ENCODE measurements at regions not wholly inside any gene's neighbourhood (a gene's known extent, or its start where the extent isn't known, plus 50 kb on each side); places are given as distances from the start of the nearest gene placed in this dataset.

DNA sequence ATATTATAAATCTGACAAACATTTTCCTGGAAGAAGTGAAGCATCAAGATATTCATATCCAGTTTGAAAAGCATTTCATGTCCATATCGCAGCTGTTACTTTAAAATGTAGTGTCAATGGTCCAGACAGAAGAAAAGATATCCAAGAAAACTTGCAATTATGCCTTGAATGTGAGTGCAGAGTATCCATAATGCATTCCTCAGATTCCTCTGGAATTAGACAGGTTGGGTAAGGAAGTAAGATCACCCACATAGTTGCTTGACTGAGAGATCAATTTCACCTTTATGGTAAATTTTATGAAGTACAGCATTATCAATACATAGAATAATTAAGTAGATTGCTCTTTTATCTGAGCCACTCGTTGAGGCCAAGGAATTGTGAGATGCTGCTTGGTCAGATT lies 327.0 kb upstream of the SLITRK5 start:
- no peaks in the 10 kb centered on the region for H3K4me1 ChIP-seq
- no peaks in the 10 kb centered on the region for H3K36me3 ChIP-seq
- DNase-seq, result no peak
- TF ChIP-seq, protein P1, sequence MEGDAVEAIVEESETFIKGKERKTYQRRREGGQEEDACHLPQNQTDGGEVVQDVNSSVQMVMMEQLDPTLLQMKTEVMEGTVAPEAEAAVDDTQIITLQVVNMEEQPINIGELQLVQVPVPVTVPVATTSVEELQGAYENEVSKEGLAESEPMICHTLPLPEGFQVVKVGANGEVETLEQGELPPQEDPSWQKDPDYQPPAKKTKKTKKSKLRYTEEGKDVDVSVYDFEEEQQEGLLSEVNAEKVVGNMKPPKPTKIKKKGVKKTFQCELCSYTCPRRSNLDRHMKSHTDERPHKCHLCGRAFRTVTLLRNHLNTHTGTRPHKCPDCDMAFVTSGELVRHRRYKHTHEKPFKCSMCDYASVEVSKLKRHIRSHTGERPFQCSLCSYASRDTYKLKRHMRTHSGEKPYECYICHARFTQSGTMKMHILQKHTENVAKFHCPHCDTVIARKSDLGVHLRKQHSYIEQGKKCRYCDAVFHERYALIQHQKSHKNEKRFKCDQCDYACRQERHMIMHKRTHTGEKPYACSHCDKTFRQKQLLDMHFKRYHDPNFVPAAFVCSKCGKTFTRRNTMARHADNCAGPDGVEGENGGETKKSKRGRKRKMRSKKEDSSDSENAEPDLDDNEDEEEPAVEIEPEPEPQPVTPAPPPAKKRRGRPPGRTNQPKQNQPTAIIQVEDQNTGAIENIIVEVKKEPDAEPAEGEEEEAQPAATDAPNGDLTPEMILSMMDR (IDR thresholded peaks at IDR 0.05), result no peak
- H3K9me3 ChIP-seq, result no peaks in the 10 kb centered on the region
- no peaks in the 10 kb centered on the region for H3K27me3 ChIP-seq
- H3K4me3 ChIP-seq, result no peak overlapping the region
- H3K27ac ChIP-seq, result no peak overlapping the region

DNA sequence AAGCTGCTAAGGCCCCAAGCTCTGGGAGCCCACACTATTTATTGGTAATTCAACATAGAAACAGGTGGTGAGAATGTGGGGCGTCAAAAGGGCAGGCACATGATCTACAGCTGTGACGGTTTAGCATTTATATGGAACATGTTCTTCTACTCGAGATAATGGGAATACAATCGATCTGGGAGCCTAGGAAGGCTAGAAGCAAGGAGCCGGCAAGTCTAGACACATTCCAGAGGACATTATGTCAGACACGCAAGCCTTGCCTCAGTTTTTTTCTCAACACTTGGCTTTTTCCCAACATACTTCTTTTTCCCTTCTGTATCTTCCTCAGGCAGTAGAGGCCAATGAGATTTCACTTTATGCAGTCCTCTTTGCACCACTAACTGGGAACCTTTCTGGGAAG lies 315.7 kb upstream of the SLITRK5 start:
- H3K4me3 ChIP-seq, result no peak overlapping the region

DNA sequence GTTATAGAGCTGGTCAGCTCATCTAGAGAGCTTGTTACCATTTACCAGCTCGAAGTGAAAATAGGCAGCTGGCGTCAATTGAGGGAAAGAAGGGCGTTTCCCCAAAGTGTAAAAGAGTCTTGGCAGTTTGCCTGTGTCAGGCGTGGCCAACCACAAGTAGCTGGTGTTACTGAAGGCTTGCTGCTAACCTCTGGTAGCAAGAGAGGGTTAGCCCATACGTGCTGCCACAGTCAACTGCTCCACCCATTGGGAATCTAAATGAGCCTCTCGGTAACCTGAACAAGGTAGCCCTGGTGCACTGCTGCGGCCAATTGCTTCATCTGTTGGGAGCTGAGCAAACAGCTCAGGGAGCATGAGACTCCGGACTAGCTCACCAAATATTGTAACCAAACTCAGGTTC lies 314.9 kb upstream of the SLITRK5 start:
- TF ChIP-seq, protein P1 (IDR thresholded peaks at IDR 0.05), result no peak
- TF ChIP-seq POLR2A (IDR thresholded peaks at IDR 0.05), result no peak
- no peak for DNase-seq
- H3K27ac ChIP-seq, result no peak overlapping the region

More for the DNA sequence above, 315.7 kb upstream of the SLITRK5 start:
- no peaks in the 10 kb centered on the region for H3K9me3 ChIP-seq
- TF ChIP-seq POLR2A (IDR thresholded peaks at IDR 0.05), result no peak
- TF ChIP-seq, protein P1 (IDR thresholded peaks at IDR 0.05), result no peak
- no peaks in the 10 kb centered on the region for H3K4me1 ChIP-seq
- H3K27me3 ChIP-seq, result no peaks in the 10 kb centered on the region
- H3K36me3 ChIP-seq, result no peaks in the 10 kb centered on the region
- DNase-seq, result no peak
- H3K27ac ChIP-seq, result no peak overlapping the region

DNA sequence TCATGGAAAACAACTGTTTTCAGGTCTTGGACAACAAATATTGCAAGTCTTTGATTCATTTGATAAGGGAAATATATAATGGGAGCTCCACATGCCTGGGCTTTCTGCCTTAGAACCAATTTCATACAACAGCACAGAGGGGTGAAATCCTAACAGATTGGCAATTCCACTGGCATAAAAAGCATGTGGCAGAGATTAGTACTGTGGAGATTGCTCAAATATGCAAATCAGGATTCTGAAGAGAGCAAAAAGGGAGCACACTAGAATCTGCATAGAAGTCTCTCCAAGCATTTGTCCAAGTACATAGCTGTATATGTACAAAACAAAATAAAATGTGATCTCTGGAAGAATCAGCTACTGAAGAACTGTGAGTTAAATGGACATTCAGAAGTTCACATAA lies 312.9 kb upstream of the SLITRK5 start:
- Histone ChIP-seq H3K4me3 (no peak overlapping the region), H3K27ac (no peak overlapping the region), H3K9me3 (no peaks in the 10 kb centered on the region), H3K4me1 (no peaks in the 10 kb centered on the region), H3K36me3 (no peaks in the 10 kb centered on the region), H3K27me3 (no peaks in the 10 kb centered on the region)
- TF ChIP-seq, protein P1 (IDR thresholded peaks at IDR 0.05), result no peak
- no peak for TF ChIP-seq POLR2A (IDR thresholded peaks at IDR 0.05)
- no peak for DNase-seq

More for the DNA sequence above, 314.9 kb upstream of the SLITRK5 start:
- no peaks in the 10 kb centered on the region for H3K36me3 ChIP-seq
- no peaks in the 10 kb centered on the region for H3K4me1 ChIP-seq
- H3K4me3 ChIP-seq, result no peak overlapping the region
- H3K27me3 ChIP-seq, result no peaks in the 10 kb centered on the region
- no peaks in the 10 kb centered on the region for H3K9me3 ChIP-seq

DNA sequence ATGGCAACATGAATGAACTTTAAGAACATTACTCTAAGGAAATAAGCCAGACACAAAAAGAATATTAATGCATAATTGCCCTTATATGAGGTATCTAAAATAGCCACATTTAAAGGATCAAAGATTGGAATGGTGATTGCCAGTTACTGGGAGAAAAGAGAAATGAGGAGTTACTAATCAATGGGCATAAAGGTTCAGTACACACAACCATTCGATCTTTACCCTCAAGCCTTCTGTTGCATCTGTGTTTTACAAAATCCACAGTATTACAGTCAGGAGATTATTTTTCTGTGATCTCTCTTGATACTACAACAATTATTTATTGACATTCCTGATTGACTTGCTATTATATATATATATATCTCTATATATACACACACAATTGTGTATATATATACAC lies 310.0 kb upstream of the SLITRK5 start:
- H3K9me3 ChIP-seq, result no peaks in the 10 kb centered on the region
- H3K4me1 ChIP-seq, result no peaks in the 10 kb centered on the region
- no peak overlapping the region for H3K27ac ChIP-seq

More for the DNA sequence above, 310.0 kb upstream of the SLITRK5 start:
- no peak overlapping the region for H3K4me3 ChIP-seq
- no peak for DNase-seq
- no peaks in the 10 kb centered on the region for H3K27me3 ChIP-seq
- TF ChIP-seq, protein P1 (IDR thresholded peaks at IDR 0.05), result no peak
- TF ChIP-seq POLR2A (IDR thresholded peaks at IDR 0.05), result no peak
- H3K36me3 ChIP-seq, result no peaks in the 10 kb centered on the region
